Activated T-cell treated with anti-CD3 and anti-CD28 coated beads, Interleukin-2, amount 50 U/mL, for 72 hours (primary cell): ENCODE measurements at regions not wholly inside any gene's neighbourhood (a gene's known extent, or its start where the extent isn't known, plus 50 kb on each side); places are given as distances from the start of the nearest gene placed in this dataset.

ENCODE experiments used
- ATAC-seq, 2 donors: fragments of 150-1000 bp; cut with Tn5 transposase; replicated peaks in 1 of 2; 2 replicates each; pipeline ENCODE4 v1.10.0; 2021; ENCODE audit warnings: moderate library complexity in 2 of 2, mild to moderate bottlenecking in 1 of 2
- DNase-seq, 2 donors: peaks; one replicate each; pipeline ENCODE4 v3.0.0; 2021 to 2022; ENCODE audit warnings: mixed read lengths in 1 of 2
- H3K27ac Mint-ChIP-seq: one replicate; pipeline ENCODE4 v1.8.0; 2022; ENCODE audit warnings: mild to moderate bottlenecking, moderate library complexity, mixed read lengths
- H3K27me3 Mint-ChIP-seq: one replicate; pipeline ENCODE4 v1.8.0; 2022; ENCODE audit warnings: low read depth, mixed read lengths
- H3K36me3 Mint-ChIP-seq, 2 donors: one replicate each; pipeline ENCODE4 v1.8.0; 2022; ENCODE audit warnings: mixed read lengths in 2 of 2, mild to moderate bottlenecking in 1 of 2; ENCODE audit not compliant: insufficient read depth in 2 of 2
- H3K4me1 Mint-ChIP-seq: one replicate; pipeline ENCODE4 v1.8.0; 2022; ENCODE audit warnings: low read depth, mixed read lengths
- H3K4me3 Mint-ChIP-seq, 2 donors: one replicate each; pipeline ENCODE4 v1.8.0; 2022; ENCODE audit warnings: mild to moderate bottlenecking in 2 of 2, mixed read lengths in 2 of 2, moderate library complexity in 2 of 2
- H3K9me3 Mint-ChIP-seq, 2 donors: one replicate each; pipeline ENCODE4 v1.8.0; 2022; ENCODE audit warnings: mixed read lengths in 2 of 2

DNA sequence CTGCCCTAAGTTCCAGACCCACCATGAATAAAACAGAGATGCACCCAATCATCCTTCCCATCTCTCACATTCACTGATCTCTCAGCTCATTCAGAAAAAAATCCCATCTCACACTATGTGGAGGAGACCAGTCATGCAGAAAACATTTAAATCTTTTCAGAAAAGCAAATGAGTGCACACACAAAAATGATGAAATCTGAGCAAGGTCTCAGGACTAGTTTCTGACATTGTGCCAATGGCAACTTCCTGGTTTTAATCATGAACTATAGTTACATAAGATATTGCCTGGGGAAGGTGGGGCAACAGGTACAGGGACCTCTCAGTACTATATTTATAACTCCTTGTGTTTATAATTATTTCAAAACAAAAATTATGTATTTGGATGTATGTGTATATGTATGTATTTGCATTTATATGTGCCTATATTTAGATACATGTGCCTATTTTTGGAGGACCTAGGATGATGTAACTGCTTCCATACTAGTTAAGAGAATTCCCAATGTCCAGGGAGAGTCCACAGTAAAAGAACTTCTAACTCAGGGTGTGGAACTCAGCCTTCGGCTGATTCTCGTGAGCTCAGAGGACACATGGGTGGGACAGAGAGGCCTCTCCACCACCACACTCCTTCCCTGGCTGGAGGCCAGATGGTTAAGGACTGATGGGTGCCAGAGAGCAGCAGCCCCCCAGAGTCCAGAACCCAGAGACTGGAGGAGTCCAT lies 71.7 kb upstream of the MAP3K4 start:
- DNase-seq (no peak), ATAC-seq (no peak)
- H3K27me3 Mint-ChIP-seq = peaks cover 12% of the 10 kb centered on the region
- no peak overlapping the region for H3K4me3 Mint-ChIP-seq
- H3K36me3 Mint-ChIP-seq = no peaks in the 10 kb centered on the region
- no peaks in the 10 kb centered on the region for H3K9me3 Mint-ChIP-seq
- no peaks in the 10 kb centered on the region for H3K4me1 Mint-ChIP-seq
- no peak overlapping the region for H3K27ac Mint-ChIP-seq

GRCh38 chr6:160921095-160921494 lies 70.5 kb upstream of the MAP3K4 start:
- Mint-ChIP-seq H3K4me3 (no peak overlapping the region), H3K4me1 (no peaks in the 10 kb centered on the region), H3K27me3 (peaks cover 22% of the 10 kb centered on the region), H3K9me3 (no peaks in the 10 kb centered on the region), H3K36me3 (no peaks in the 10 kb centered on the region), H3K27ac (no peak overlapping the region)
- ATAC-seq (no peak), DNase-seq (no peak)

- Mint-ChIP-seq H3K36me3 (no peaks in the 10 kb centered on the region), H3K9me3 (no peaks in the 10 kb centered on the region), H3K27ac (no peak overlapping the region), H3K4me1 (peaks cover 6% of the 10 kb centered on the region), H3K27me3 (peaks cover 63% of the 10 kb centered on the region), H3K4me3 (no peak overlapping the region)
- DNase-seq (no peak), ATAC-seq (no peak)
Measured at GRCh38 chr6:160926281-160927276, 65.0 kb upstream of the MAP3K4 start.

DNA sequence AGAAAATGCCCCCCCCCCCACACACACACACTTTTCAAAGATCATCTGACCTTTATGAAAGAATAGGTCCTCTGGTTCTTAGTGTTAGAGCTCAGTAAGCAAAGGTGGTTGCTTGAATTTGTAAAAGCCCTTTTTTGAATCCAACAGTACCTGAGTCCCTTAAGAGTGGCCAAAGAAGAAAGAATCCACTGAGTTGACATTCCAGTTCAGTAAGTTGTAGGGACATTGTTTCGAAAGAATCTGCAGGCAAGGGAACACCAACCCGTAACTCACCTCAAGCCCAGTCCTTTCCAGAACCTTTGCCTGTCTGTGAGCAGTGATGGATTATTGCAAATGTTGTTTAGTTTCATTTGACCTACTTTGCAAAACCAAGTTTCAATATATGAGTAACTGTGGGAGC lies 64.2 kb upstream of the MAP3K4 start:
- no peak overlapping the region for H3K4me3 Mint-ChIP-seq
- peak in 1 of 2 donors; percentile 39 for ATAC-seq
- H3K27ac Mint-ChIP-seq = no peak overlapping the region
- H3K36me3 Mint-ChIP-seq = no peaks in the 10 kb centered on the region
- H3K4me1 Mint-ChIP-seq = peaks cover 6% of the 10 kb centered on the region
- no peak for DNase-seq
- H3K9me3 Mint-ChIP-seq = no peaks in the 10 kb centered on the region
- H3K27me3 Mint-ChIP-seq = peaks cover 61% of the 10 kb centered on the region

GRCh38 chr6:160929361-160929760 lies 62.2 kb upstream of the MAP3K4 start:
- Mint-ChIP-seq H3K27ac (no peak overlapping the region), H3K4me3 (no peak overlapping the region), H3K27me3 (peaks cover 61% of the 10 kb centered on the region), H3K4me1 (peaks cover 6% of the 10 kb centered on the region), H3K36me3 (no peaks in the 10 kb centered on the region), H3K9me3 (no peaks in the 10 kb centered on the region)
- ATAC-seq (no peak), DNase-seq (no peak)

- DNase-seq = no peak
- ATAC-seq = no peak
- Mint-ChIP-seq H3K27ac (no peak overlapping the region), H3K36me3 (no peaks in the 10 kb centered on the region), H3K9me3 (no peaks in the 10 kb centered on the region), H3K4me3 (no peak overlapping the region), H3K27me3 (peaks cover 61% of the 10 kb centered on the region), H3K4me1 (peaks cover 6% of the 10 kb centered on the region)
Measured at GRCh38 chr6:160929831-160930230, 61.7 kb upstream of the MAP3K4 start.

GRCh38 chr6:160930547-160931377 lies 60.8 kb upstream of the MAP3K4 start:
- Mint-ChIP-seq H3K27ac (no peak overlapping the region), H3K4me1 (peaks cover 6% of the 10 kb centered on the region), H3K4me3 (peak overlapping the region; percentile 65 to 73), H3K36me3 (no peaks in the 10 kb centered on the region), H3K27me3 (peaks cover 54% of the 10 kb centered on the region), H3K9me3 (no peaks in the 10 kb centered on the region)
- ATAC-seq = peak; percentile 75 to 82
- peak; percentile 57 to 71 for DNase-seq

GRCh38 chr6:160931378-160932310 lies 59.9 kb upstream of the MAP3K4 start:
- Mint-ChIP-seq H3K27ac (no peak overlapping the region), H3K9me3 (no peaks in the 10 kb centered on the region), H3K4me3 (peak overlapping the region in 1 of 2 donors; percentile 39), H3K36me3 (no peaks in the 10 kb centered on the region), H3K4me1 (peaks cover 6% of the 10 kb centered on the region), H3K27me3 (peaks cover 56% of the 10 kb centered on the region)
- ATAC-seq (no peak), DNase-seq (no peak)

DNA sequence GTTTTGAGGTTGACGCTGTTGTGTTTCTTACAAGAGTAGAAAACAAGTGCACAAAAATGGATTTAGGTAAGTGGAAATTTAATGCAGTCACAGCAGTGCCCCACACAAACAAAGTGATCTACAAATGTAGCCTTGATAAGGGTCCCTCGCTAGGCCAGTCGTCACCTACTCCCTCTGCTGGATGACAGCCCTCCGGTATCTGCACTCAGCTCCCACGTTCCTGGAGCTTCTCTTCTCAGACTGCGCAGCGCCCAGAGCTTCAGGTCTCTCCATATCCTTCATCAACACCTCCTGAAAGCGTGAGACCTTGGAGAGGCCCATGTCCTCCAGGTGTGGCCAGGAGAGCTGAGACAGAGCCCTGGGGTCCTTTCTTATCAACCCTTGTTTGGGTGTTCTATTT lies 58.3 kb upstream of the MAP3K4 start:
- no peak overlapping the region for H3K27ac Mint-ChIP-seq
- peaks cover 49% of the 10 kb centered on the region for H3K27me3 Mint-ChIP-seq
- H3K4me1 Mint-ChIP-seq = peaks cover 6% of the 10 kb centered on the region
- H3K36me3 Mint-ChIP-seq = peaks cover 0 to 1% of the 10 kb centered on the region in 2 donors
- ATAC-seq (no peak), DNase-seq (no peak)
- no peak overlapping the region for H3K4me3 Mint-ChIP-seq
- no peaks in the 10 kb centered on the region for H3K9me3 Mint-ChIP-seq

- DNase-seq (no peak), ATAC-seq (no peak)
- peaks cover 43% of the 10 kb centered on the region for H3K27me3 Mint-ChIP-seq
- peaks cover 6% of the 10 kb centered on the region for H3K4me1 Mint-ChIP-seq
- no peaks in the 10 kb centered on the region for H3K9me3 Mint-ChIP-seq
- no peak overlapping the region for H3K4me3 Mint-ChIP-seq
- H3K27ac Mint-ChIP-seq = no peak overlapping the region
- H3K36me3 Mint-ChIP-seq = peaks cover 0 to 1% of the 10 kb centered on the region in 2 donors
Measured at GRCh38 chr6:160934157-160934556, 57.4 kb upstream of the MAP3K4 start.

DNA sequence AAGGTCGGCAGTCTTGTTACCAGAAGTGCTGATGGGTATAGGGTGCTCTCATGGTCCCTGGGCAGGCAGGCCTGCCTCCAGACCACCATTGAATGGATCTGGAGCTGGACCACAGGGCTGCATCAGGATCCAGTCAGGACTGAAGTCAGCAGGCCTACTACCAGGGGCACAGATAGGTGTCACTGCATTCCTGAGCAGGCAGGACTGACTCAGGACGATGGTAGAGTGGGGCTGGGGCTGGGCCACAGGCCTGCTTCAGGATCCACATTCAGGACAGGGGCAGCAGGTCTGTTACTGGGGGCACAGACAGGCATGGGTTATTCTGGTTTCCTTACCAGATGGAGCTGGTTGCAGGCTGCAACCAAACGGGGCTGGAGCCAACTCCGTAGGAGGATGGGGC lies 51.4 kb upstream of the MAP3K4 start:
- no peak for DNase-seq

More for the DNA sequence above, 51.4 kb upstream of the MAP3K4 start:
- Mint-ChIP-seq H3K9me3 (no peaks in the 10 kb centered on the region), H3K27me3 (peaks cover 35% of the 10 kb centered on the region), H3K27ac (no peak overlapping the region), H3K4me1 (no peaks in the 10 kb centered on the region), H3K36me3 (peaks cover 0 to 1% of the 10 kb centered on the region in 2 donors), H3K4me3 (no peak overlapping the region)
- ATAC-seq = no peak
